ENCODE measurements at regions not wholly inside any gene's neighbourhood (a gene's known extent, or its start where the extent isn't known, plus 50 kb on each side); places are given as distances from the start of the nearest gene placed in this dataset.

DNA sequence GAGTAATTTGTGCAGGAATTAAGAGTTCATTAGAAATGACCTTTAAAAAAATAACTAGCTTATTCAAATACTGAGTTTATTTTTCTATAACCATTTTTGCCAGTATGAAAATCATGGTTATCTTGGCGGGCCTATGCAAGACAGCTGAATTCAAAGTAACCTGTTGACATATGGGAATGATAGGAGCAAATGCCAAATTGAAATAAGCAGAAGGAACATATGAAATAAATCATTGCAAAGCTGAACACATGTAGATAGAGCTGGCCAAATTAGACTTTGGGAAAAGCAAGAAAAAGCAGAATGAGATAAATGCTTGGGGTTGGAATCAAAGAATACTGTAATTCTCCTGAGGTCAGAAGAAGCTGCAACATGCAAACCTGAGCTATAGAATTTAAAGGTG is 372.5 kb downstream of the ADAMTS20 start:
- no peak for TF ChIP-seq CTCF (IDR thresholded peaks at IDR 0.05)
- TF ChIP-seq POLR2AphosphoS5 (IDR thresholded peaks at IDR 0.05), result no peak
- TF ChIP-seq POLR2A (IDR thresholded peaks at IDR 0.05), result no peak
- TF ChIP-seq EP300 (IDR thresholded peaks at IDR 0.05), result no peak
